IMR-90 (cell line): ENCODE measurements at regions not wholly inside any gene's neighbourhood (a gene's known extent, or its start where the extent isn't known, plus 50 kb on each side); places are given as distances from the start of the nearest gene placed in this dataset.
A peak's percentile ranks its signal among the peaks of the same experiment; 100 is the strongest.

Experiments used
- ATAC-seq: fragments of 200-7000 bp; cut with Tn5 transposase; 2 replicates; pipeline ENCODE4 v1.9.1; 2020; ENCODE audit warnings: low read depth, mild to moderate bottlenecking, moderate library complexity
- BruUV-seq: library from RNA; stranded (reverse); fragments of 400-500 nt; replicated peaks from 2 replicates; lab custom pipeline; 2021; lab: Mats Ljungman, UMichigan
- CTCF ChIA-PET: fragments of 300-600 bp; formaldehyde crosslinking; extraction: SDS; loops from one replicate; lab custom pipeline; 2021; ENCODE audit warnings: antibody characterized with exemption; lab: Yijun Ruan, JAX
- POLR2A ChIA-PET: fragments of 300-600 bp; sonication (Branson Sonifier 250); formaldehyde crosslinking; loops from one replicate; lab custom pipeline; 2022; ENCODE audit warnings: antibody characterized with exemption; ENCODE audit not compliant: unreplicated experiment; lab: Charles Lee
- DNase-seq: peaks from one replicate; pipeline ENCODE4 v3.0.0; 2013
- H2AFZ ChIP-seq: replicated peaks from 2 replicates; pipeline ENCODE3; 2013; ENCODE audit warnings: low read length, mild to moderate bottlenecking; ENCODE audit not compliant: poor library complexity
- H2AK5ac ChIP-seq: 2 replicates; pipeline ENCODE4 v1.6.1; 2013; ENCODE audit warnings: low read depth, low read length, inconsistent platforms
- H2AK9ac ChIP-seq: replicated peaks from 2 replicates; pipeline ENCODE3; 2013; ENCODE audit warnings: mild to moderate bottlenecking, low read depth, low read length, moderate library complexity; ENCODE audit not compliant: poor library complexity
- H2BK120ac ChIP-seq: 2 replicates; pipeline ENCODE4 v1.6.1; 2013; ENCODE audit warnings: low read depth, low read length, inconsistent platforms
- H2BK15ac ChIP-seq: 3 replicates; pipeline ENCODE4 v1.6.1; 2013; ENCODE audit warnings: low read depth, low read length, inconsistent platforms
- H2BK20ac ChIP-seq: 2 replicates; pipeline ENCODE4 v1.6.1; 2013; ENCODE audit warnings: low read depth, mild to moderate bottlenecking, inconsistent platforms, low read length, moderate library complexity
- H2BK5ac ChIP-seq: 2 replicates; pipeline ENCODE4 v1.6.1; 2013; ENCODE audit warnings: mild to moderate bottlenecking, low read depth, low read length, inconsistent platforms; ENCODE audit not compliant: poor library complexity, severe bottlenecking
- H3K14ac ChIP-seq: replicated peaks from 2 replicates; pipeline ENCODE4 v1.6.1; 2013; ENCODE audit warnings: low read depth, low read length, inconsistent platforms
- H3K18ac ChIP-seq: 2 replicates; pipeline ENCODE4 v1.6.1; 2013; ENCODE audit warnings: low read depth, low read length, control low read depth
- H3K23ac ChIP-seq: 2 replicates; pipeline ENCODE4 v1.6.1; 2013; ENCODE audit warnings: low read depth, low read length, inconsistent platforms
- H3K27ac ChIP-seq: 2 replicates; pipeline ENCODE4 v1.5.1; 2013; ENCODE audit warnings: mild to moderate bottlenecking, control low read depth, low read length; ENCODE audit not compliant: insufficient read depth
- H3K27me3 ChIP-seq: 2 replicates; pipeline ENCODE4 v1.6.1; 2013; ENCODE audit warnings: low read length; ENCODE audit not compliant: control insufficient read depth, insufficient read depth
- H3K36me3 ChIP-seq: 2 replicates; pipeline ENCODE4 v1.6.1; 2013; ENCODE audit warnings: low read length, mixed read lengths; ENCODE audit not compliant: control insufficient read depth, insufficient read depth
- H3K4ac ChIP-seq: 2 replicates; pipeline ENCODE4 v1.6.1; 2013; ENCODE audit warnings: low read depth, low read length, inconsistent platforms
- H3K4me1 ChIP-seq: 2 replicates; pipeline ENCODE4 v1.6.1; 2013; ENCODE audit warnings: low read length, mixed read lengths; ENCODE audit not compliant: control insufficient read depth, insufficient read depth
- H3K4me2 ChIP-seq: 2 replicates; pipeline ENCODE4 v1.6.1; 2013; ENCODE audit warnings: low read depth, mild to moderate bottlenecking, control low read depth, low read length, moderate library complexity
- H3K4me3 ChIP-seq: 2 replicates; pipeline ENCODE4 v1.5.1; 2013; ENCODE audit warnings: low read depth, mild to moderate bottlenecking, control low read depth, low read length, moderate library complexity; ENCODE audit not compliant: insufficient read depth
- H3K56ac ChIP-seq: 2 replicates; pipeline ENCODE4 v1.6.1; 2013; ENCODE audit warnings: low read length, inconsistent platforms; ENCODE audit not compliant: insufficient read depth; ENCODE audit errors: extremely low read depth
- H3K79me1 ChIP-seq, 2 experiments: 2 replicates each; pipeline ENCODE4 v1.6.1; 2013; ENCODE audit warnings: low read length in 2 of 2, inconsistent platforms in 1 of 2, low read depth in 1 of 2
- H3K9ac ChIP-seq: 2 replicates; pipeline ENCODE4 v1.6.1; 2013; ENCODE audit warnings: low read depth, low read length, control low read depth
- H3K9me1 ChIP-seq: 2 replicates; pipeline ENCODE4 v1.6.1; 2013; ENCODE audit warnings: low read length, inconsistent platforms; ENCODE audit not compliant: insufficient read depth
- H3K9me3 ChIP-seq: 2 replicates; pipeline ENCODE4 v1.6.1; 2013; ENCODE audit warnings: low read length; ENCODE audit not compliant: control insufficient read depth, insufficient read depth
- H4K20me1 ChIP-seq: 2 replicates; pipeline ENCODE4 v1.6.1; 2013; ENCODE audit warnings: low read length, inconsistent platforms; ENCODE audit not compliant: insufficient read depth
- H4K5ac ChIP-seq: 2 replicates; pipeline ENCODE4 v1.6.1; 2013; ENCODE audit warnings: mild to moderate bottlenecking, low read depth, low read length, control low read depth
- H4K8ac ChIP-seq, 2 experiments: 2 replicates each; pipeline ENCODE4 v1.6.1; 2013; ENCODE audit warnings: low read depth in 2 of 2, low read length in 2 of 2, control low read depth in 1 of 2, inconsistent platforms in 1 of 2
- H4K91ac ChIP-seq: 2 replicates; pipeline ENCODE4 v1.6.1; 2013; ENCODE audit warnings: low read depth, low read length, inconsistent platforms; ENCODE audit not compliant: insufficient read depth
- MAZ ChIP-seq: IDR thresholded peaks from 2 replicates; pipeline ENCODE4 v1.6.1; 2012; ENCODE audit warnings: low read depth, mild to moderate bottlenecking, low read length, improper control_type of control experiment, moderate library complexity, borderline replicate concordance
- USF2 ChIP-seq: fragments of 150-350 bp; IDR thresholded peaks from 2 replicates; pipeline ENCODE4 v1.6.1; 2017; ENCODE audit warnings: mild to moderate bottlenecking, antibody characterized with exemption, low read length, low read depth
- WGBS, 2 experiments: methylation state at CpG; one replicate each; pipeline versions ENCODE4 v1.1.5 to v1.1.7; 2013; ENCODE audit warnings: missing lambda C conversion rate in 2 of 2; ENCODE audit not compliant: insufficient read length in 1 of 2; ENCODE audit errors: extremely low coverage in 2 of 2; 5-methylcytosine and 5-hydroxymethylcytosine counted together
- dilution Hi-C: fragments of 300-500 bp; cut with HindIII; formaldehyde crosslinking; loops from one replicate; pipeline ENCODE4 v1.14.3; 2018; ENCODE audit warnings: low sequenced_read_pairs; ENCODE audit not compliant: unreplicated experiment
- in situ Hi-C: fragments of 300-500 bp; cut with MboI; formaldehyde crosslinking; loops from 3 replicates; pipeline ENCODE4 v1.14.3; 2019; ENCODE audit warnings: low sequenced_read_pairs, inconsistent platforms, mixed read lengths
- intact Hi-C: fragments of 100-400 bp; cut with micrococcal nuclease; formaldehyde crosslinking; loops from 2 replicates; pipeline ENCODE4 v1.10.0; 2022

- Histone ChIP-seq H2AK9ac (no peak overlapping the region), H2AFZ (no peak overlapping the region), H3K9me1 (peaks cover 8% of the 10 kb centered on the region), H3K18ac (no peak overlapping the region), H4K20me1 (no peaks in the 10 kb centered on the region), H3K9ac (no peak overlapping the region), H4K91ac (no peak overlapping the region), H3K79me1 (no peaks in the 10 kb centered on the region), H2AK5ac (peak overlapping the region; percentile 44; the same call in 1 of the 2 replicates), H3K9me3 (no peaks in the 10 kb centered on the region; the same call in 1 of the 2 replicates), H3K4ac (no peak overlapping the region), H3K4me2 (no peak overlapping the region), H3K4me1 (peaks cover 4% of the 10 kb centered on the region; the same call in 1 of the 2 replicates), H3K4me3 (no peak overlapping the region), H3K27me3 (no peaks in the 10 kb centered on the region), H4K5ac (no peak overlapping the region), H3K27ac (no peak overlapping the region), H3K36me3 (no peaks in the 10 kb centered on the region), H4K8ac (no peak overlapping the region), H2BK5ac (no peak overlapping the region), H3K14ac (no peak overlapping the region), H3K23ac (no peak overlapping the region), H3K56ac (no peak overlapping the region), H2BK15ac (no peak overlapping the region), H2BK120ac (no peak overlapping the region), H2BK20ac (no peak overlapping the region)
- ChIA-PET POLR2A (interaction anchor here (0.5 kb wide), 1 partner anchor 17 kb away, joined by 9 read pairs; no protein-coding TSS in a partner anchor), CTCF (interaction anchor here (0.9 kb wide), 1 partner anchor 9 kb away, joined by 3 read pairs; no protein-coding TSS in a partner anchor)
- WGBS, 2 experiments: 100% methylated on average over 1 of the region's 8 CpGs; no CpG with 5 or more reads in 1 of the 2 experiments
- dilution Hi-C loops: no loop called here
- in situ Hi-C loops: no loop called here
- intact Hi-C loops: no loop called here
- BruUV-seq: no TSS peak
- ATAC-seq: no peak
- TF ChIP-seq USF2: no peak
- TF ChIP-seq MAZ: no peak
- no peak for DNase-seq
These were observed 89.8 kb upstream of the TMEM72 start for GRCh38 chr10:44821290-44821689.
